ENCODE measurements at regions not wholly inside any gene's neighbourhood (a gene's known extent, or its start where the extent isn't known, plus 50 kb on each side); places are given as distances from the start of the nearest gene placed in this dataset.
"Not testable (repeated sequence)": the region's sequence is repeated elsewhere in the genome, so short reads cannot be mapped to it uniquely, and the experiment has no call there.

- TF ChIP-seq RAD21 (IDR thresholded peaks at IDR 0.05; ENCODE audit: low read length); CTCF (conservative IDR thresholded peaks at IDR 0.05; ENCODE audit: low read depth, low read length); POLR2A (IDR thresholded peaks at IDR 0.05; ENCODE audit: low read depth, low read length); RCOR1 (IDR thresholded peaks at IDR 0.05; ENCODE audit: insufficient replicate concordance, low read length); NFE2L2 (IDR thresholded peaks at IDR 0.05; ENCODE audit: low read depth, low read length): not testable (repeated sequence)
These were observed 175.0 kb upstream of the ZSWIM2 start for GRCh38 chr2:187023996-187024395.
